Smooth muscle cell (in vitro differentiated cells): ENCODE measurements at regions not wholly inside any gene's neighbourhood (a gene's known extent, or its start where the extent isn't known, plus 50 kb on each side); places are given as distances from the start of the nearest gene placed in this dataset. TPM values are rescaled to one million over a fixed set of nuclear protein-coding genes. Genes with fewer than 3 reads are reported as not detected.

Experiments used
- DNase-seq: peaks from one replicate; lab custom pipeline; 2025; ENCODE audit not compliant: unreplicated experiment; lab: John Stamatoyannopoulos, UW
- H2AFZ ChIP-seq: fragments of 200-600 bp; sonication (generic); 2 replicates; pipeline ENCODE4 v1.6.0; 2016; ENCODE audit warnings: antibody characterized with exemption, low read depth, mild to moderate bottlenecking
- H3F3A ChIP-seq: fragments of 200-600 bp; sonication (generic); 2 replicates; pipeline ENCODE4 v1.6.0; 2017; ENCODE audit warnings: antibody characterized with exemption, low read depth
- H3K27ac ChIP-seq: fragments of 200-600 bp; sonication (generic); 2 replicates; pipeline ENCODE4 v1.5.1; 2016; ENCODE audit warnings: low read depth, mild to moderate bottlenecking
- H3K27me3 ChIP-seq: fragments of 200-600 bp; sonication (generic); 2 replicates; pipeline ENCODE4 v1.6.1; 2016; ENCODE audit warnings: low read depth, mild to moderate bottlenecking
- H3K36me3 ChIP-seq: fragments of 200-600 bp; sonication (generic); 2 replicates; pipeline ENCODE4 v1.5.1; 2016; ENCODE audit warnings: low read depth
- H3K4me1 ChIP-seq: fragments of 200-600 bp; sonication (generic); 2 replicates; pipeline ENCODE4 v1.5.1; 2016; ENCODE audit warnings: low read depth
- H3K4me2 ChIP-seq: fragments of 200-600 bp; sonication (generic); 2 replicates; pipeline ENCODE4 v1.6.0; 2016; ENCODE audit warnings: mild to moderate bottlenecking
- H3K4me3 ChIP-seq: fragments of 200-600 bp; sonication (generic); 2 replicates; pipeline ENCODE4 v1.5.1; 2016; ENCODE audit warnings: mild to moderate bottlenecking
- H3K79me2 ChIP-seq: fragments of 200-600 bp; sonication (generic); 2 replicates; pipeline ENCODE4 v1.6.0; 2016; ENCODE audit warnings: low read depth, mild to moderate bottlenecking
- H3K9ac ChIP-seq: fragments of 200-600 bp; sonication (generic); 2 replicates; pipeline ENCODE4 v1.6.0; 2016; ENCODE audit warnings: low read depth
- H3K9me3 ChIP-seq: fragments of 200-600 bp; sonication (generic); replicated peaks from 2 replicates; pipeline ENCODE4 v1.5.1; 2016; ENCODE audit warnings: low read depth
- H4K20me1 ChIP-seq: fragments of 200-600 bp; sonication (generic); 2 replicates; pipeline ENCODE4 v1.6.0; 2016; ENCODE audit warnings: low read depth
- WGBS: methylation state at CpG from one replicate; pipeline ENCODE4 v1.1.7; 2016; ENCODE audit warnings: low lambda C conversion rate; 5-methylcytosine and 5-hydroxymethylcytosine counted together
- small RNA-seq: library from RNA; depleted of rRNA; stranded (forward); fragments of <200 nt; gene quantifications from one replicate; pipeline ENCODE3, GENCODE V24; 2014
- TF ChIP-seq, protein P1 (sequence below): fragments of 200-600 bp; sonication (generic); IDR thresholded peaks from 2 replicates; pipeline ENCODE4 v1.5.1; 2017; ENCODE audit warnings: borderline replicate concordance, mild to moderate bottlenecking, antibody characterized with exemption; ENCODE audit not compliant: insufficient read depth, poor library complexity, severe bottlenecking

DNA sequence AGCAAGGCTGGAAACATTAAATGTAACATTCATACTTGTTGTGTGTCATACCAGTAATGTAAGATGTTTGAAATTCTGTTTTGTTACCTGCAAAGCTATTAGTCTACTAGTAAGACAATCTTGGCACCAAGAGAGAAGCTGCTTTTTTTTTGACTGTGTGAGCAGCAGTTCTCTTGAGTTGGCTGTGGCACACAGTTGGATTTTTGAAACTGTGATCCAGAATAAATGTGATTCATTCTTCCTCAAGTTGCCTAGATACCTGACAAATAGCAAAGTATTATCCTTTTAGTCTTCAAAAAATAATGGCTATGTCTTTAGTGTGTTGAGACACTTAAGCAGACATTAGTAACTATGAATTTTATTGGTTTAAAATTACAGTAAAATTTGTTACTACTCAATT, 57.2 kb upstream of the HAPLN1 start:
- Histone ChIP-seq H3K79me2 (no peaks in the 10 kb centered on the region), H2AFZ (no peak overlapping the region), H3K27ac (no peak overlapping the region), H4K20me1 (no peaks in the 10 kb centered on the region), H3K9me3 (no peaks in the 10 kb centered on the region), H3K4me3 (no peak overlapping the region), H3K27me3 (no peaks in the 10 kb centered on the region), H3K4me2 (no peak overlapping the region), H3K4me1 (no peaks in the 10 kb centered on the region), H3K9ac (no peak overlapping the region), H3F3A (no peaks in the 10 kb centered on the region), H3K36me3 (no peaks in the 10 kb centered on the region)
- TF ChIP-seq, protein P1, sequence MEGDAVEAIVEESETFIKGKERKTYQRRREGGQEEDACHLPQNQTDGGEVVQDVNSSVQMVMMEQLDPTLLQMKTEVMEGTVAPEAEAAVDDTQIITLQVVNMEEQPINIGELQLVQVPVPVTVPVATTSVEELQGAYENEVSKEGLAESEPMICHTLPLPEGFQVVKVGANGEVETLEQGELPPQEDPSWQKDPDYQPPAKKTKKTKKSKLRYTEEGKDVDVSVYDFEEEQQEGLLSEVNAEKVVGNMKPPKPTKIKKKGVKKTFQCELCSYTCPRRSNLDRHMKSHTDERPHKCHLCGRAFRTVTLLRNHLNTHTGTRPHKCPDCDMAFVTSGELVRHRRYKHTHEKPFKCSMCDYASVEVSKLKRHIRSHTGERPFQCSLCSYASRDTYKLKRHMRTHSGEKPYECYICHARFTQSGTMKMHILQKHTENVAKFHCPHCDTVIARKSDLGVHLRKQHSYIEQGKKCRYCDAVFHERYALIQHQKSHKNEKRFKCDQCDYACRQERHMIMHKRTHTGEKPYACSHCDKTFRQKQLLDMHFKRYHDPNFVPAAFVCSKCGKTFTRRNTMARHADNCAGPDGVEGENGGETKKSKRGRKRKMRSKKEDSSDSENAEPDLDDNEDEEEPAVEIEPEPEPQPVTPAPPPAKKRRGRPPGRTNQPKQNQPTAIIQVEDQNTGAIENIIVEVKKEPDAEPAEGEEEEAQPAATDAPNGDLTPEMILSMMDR: no peak
- no peak for DNase-seq

DNA sequence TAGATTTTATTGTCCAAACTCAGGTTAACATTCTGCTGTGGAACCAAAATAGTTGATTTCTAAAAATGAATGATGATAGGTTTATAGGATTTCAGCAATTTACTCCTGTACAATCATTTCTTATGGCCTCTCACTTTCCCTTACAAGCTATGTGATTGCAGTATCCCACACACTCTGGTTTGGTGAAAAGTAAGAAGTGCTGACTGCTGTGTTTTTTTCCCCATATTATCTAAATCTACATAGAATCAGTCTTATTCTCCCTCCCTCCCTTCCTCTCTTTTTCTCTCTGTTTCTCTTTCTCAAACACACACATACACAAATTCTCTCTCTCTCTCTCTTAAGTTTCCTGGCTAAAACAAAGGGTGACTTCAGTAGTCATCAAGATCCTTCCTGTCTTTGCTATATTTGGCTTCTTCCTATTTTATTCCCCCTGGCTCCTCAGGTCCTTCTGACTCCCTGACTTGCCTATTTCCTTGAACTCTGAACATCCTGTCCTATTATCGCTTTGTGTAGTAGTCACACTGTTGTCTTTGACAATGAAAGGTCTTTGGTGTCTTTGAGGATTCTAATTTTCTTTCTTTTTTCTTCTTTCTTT, 55.9 kb upstream of the HAPLN1 start:
- no peak overlapping the region for H2AFZ ChIP-seq
- H3K4me3 ChIP-seq: no peak overlapping the region
- no peaks in the 10 kb centered on the region for H3K9me3 ChIP-seq
- no peak for DNase-seq
- no peaks in the 10 kb centered on the region for H3K27me3 ChIP-seq
- H3K4me2 ChIP-seq: no peak overlapping the region
- 93% methylated on average over 1 of the region's 1 CpG for WGBS
- H3K4me1 ChIP-seq: no peaks in the 10 kb centered on the region
- TF ChIP-seq, protein P1: no peak
- no peaks in the 10 kb centered on the region for H3K36me3 ChIP-seq
- no peak overlapping the region for H3K9ac ChIP-seq
- H3F3A ChIP-seq: no peaks in the 10 kb centered on the region
- H4K20me1 ChIP-seq: no peaks in the 10 kb centered on the region
- no peak overlapping the region for H3K27ac ChIP-seq
- no peaks in the 10 kb centered on the region for H3K79me2 ChIP-seq

Small RNA genes lying in the stretch of these regions (small RNA-seq; reads per million reads assigned to genes)
- not detected for gene RNU4-11P
